PC-3 (cell line): ENCODE measurements at regions not wholly inside any gene's neighbourhood (a gene's known extent, or its start where the extent isn't known, plus 50 kb on each side); places are given as distances from the start of the nearest gene placed in this dataset.
A peak's percentile ranks its signal among the peaks of the same experiment; 100 is the strongest.

Experiments used
- ATAC-seq: fragments of 200-7000 bp; cut with Tn5 transposase; 2 replicates; pipeline ENCODE4 v1.9.1; 2020; ENCODE audit warnings: mild to moderate bottlenecking, moderate library complexity
- BruUV-seq: library from RNA; stranded (reverse); fragments of 400-500 nt; replicated peaks from 2 replicates; lab custom pipeline; 2021; lab: Mats Ljungman, UMichigan
- CTCF ChIA-PET: fragments of 300-600 bp; sonication (Branson Sonifier 250); formaldehyde crosslinking; loops from one replicate; lab custom pipeline; 2022; ENCODE audit warnings: antibody characterized with exemption; lab: Charles Lee
- POLR2A ChIA-PET: fragments of 300-600 bp; sonication (Branson Sonifier 250); formaldehyde crosslinking; loops from one replicate; lab custom pipeline; 2022; ENCODE audit warnings: antibody characterized with exemption; ENCODE audit not compliant: unreplicated experiment; lab: Charles Lee
- DNase-seq: peaks from one replicate; pipeline ENCODE4 v3.0.0-alpha.2; 2015
- H2AFZ ChIP-seq: fragments of 300-600 bp; sonication (generic); 2 replicates; pipeline ENCODE4 v1.6.0; 2016; ENCODE audit warnings: antibody characterized with exemption, low read length
- H3F3A ChIP-seq: fragments of 300-600 bp; sonication (generic); one replicate; pipeline ENCODE4 v1.6.0; 2017; ENCODE audit warnings: antibody characterized with exemption, low read length, control low read depth, mild to moderate bottlenecking; ENCODE audit not compliant: unreplicated experiment
- H3K27ac ChIP-seq: fragments of 300-600 bp; sonication (generic); 2 replicates; pipeline ENCODE4 v1.5.1; 2016; ENCODE audit warnings: mild to moderate bottlenecking, low read length
- H3K27me3 ChIP-seq: fragments of 300-600 bp; sonication (generic); 2 replicates; pipeline ENCODE4 v1.6.1; 2016; ENCODE audit warnings: low read length, mixed read lengths
- H3K36me3 ChIP-seq: fragments of 300-600 bp; sonication (generic); 2 replicates; pipeline ENCODE4 v1.6.1; 2016; ENCODE audit warnings: low read depth, mixed run types, low read length, mixed read lengths
- H3K4me1 ChIP-seq: fragments of 300-600 bp; sonication (generic); 2 replicates; pipeline ENCODE4 v1.5.1; 2016; ENCODE audit warnings: low read length; ENCODE audit not compliant: insufficient read depth
- H3K4me2 ChIP-seq: fragments of 300-600 bp; sonication (generic); 2 replicates; pipeline ENCODE4 v1.6.0; 2016; ENCODE audit warnings: low read length
- H3K4me3 ChIP-seq: fragments of 300-600 bp; sonication (generic); 2 replicates; pipeline ENCODE4 v1.5.1; 2016; ENCODE audit warnings: mild to moderate bottlenecking, low read length, mixed read lengths
- H3K79me2 ChIP-seq: fragments of 300-600 bp; sonication (generic); 2 replicates; pipeline ENCODE4 v1.6.1; 2017; ENCODE audit warnings: low read length, mixed read lengths
- H3K9ac ChIP-seq: fragments of 300-600 bp; sonication (generic); 2 replicates; pipeline ENCODE4 v1.6.0; 2016; ENCODE audit warnings: mild to moderate bottlenecking, low read length
- H3K9me2 ChIP-seq: fragments of 300-600 bp; sonication (generic); replicated peaks from 2 replicates; pipeline ENCODE4 v1.6.1; 2016; ENCODE audit warnings: mixed run types, low read length, mixed read lengths
- H3K9me3 ChIP-seq: fragments of 300-600 bp; sonication (generic); 2 replicates; pipeline ENCODE4 v1.6.1; 2016; ENCODE audit warnings: low read length, mixed read lengths
- H4K20me1 ChIP-seq: fragments of 300-600 bp; sonication (generic); 2 replicates; pipeline ENCODE4 v1.6.1; 2016; ENCODE audit warnings: low read length, mixed read lengths
- CTCF ChIP-seq: fragments of 300-600 bp; sonication (generic); conservative IDR thresholded peaks from 2 replicates; pipeline ENCODE4 v1.5.1; 2017; ENCODE audit warnings: antibody characterized with exemption, low read depth, mild to moderate bottlenecking, low read length
- EZH2 ChIP-seq: fragments of 300-600 bp; sonication (generic); IDR thresholded peaks from one replicate; pipeline ENCODE4 v1.6.1; 2017; ENCODE audit warnings: antibody characterized with exemption, mild to moderate bottlenecking, low read length; ENCODE audit not compliant: unreplicated experiment
- EZH2phosphoT487 ChIP-seq: fragments of 300-600 bp; sonication (generic); IDR thresholded peaks from 2 replicates; pipeline ENCODE4 v1.6.1; 2018; ENCODE audit warnings: mild to moderate bottlenecking, antibody characterized with exemption, low read length, borderline replicate concordance
- intact Hi-C: fragments of 100-400 bp; cut with micrococcal nuclease; formaldehyde crosslinking; loops from 2 replicates; pipeline ENCODE4 v1.9.0; 2023

DNA sequence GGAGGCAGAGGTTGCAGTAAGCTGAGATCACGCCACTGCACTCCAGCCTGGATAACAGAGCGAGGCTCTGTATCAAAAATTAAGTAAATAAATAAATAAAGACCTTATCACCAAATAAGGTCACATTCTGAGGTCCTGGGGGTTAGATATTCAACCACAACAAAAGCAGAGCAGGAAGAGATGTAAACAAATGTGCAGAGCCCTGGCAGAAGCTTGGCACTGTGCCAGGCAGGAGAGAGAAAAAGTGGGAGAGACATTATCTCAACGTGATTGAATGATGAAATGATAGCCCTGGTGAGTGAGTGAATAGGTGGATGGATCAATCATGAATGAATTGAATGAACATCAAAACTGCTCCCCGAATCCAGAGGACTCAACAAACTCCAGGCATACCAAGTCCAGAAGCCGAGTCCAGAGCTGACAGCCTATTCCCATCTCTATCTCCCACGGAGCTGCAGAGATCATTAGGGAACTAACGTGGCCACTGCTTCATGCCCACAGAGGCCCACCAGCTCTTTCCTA, 150.7 kb downstream of the TOMM20 start:
- ATAC-seq (no peak), DNase-seq (no peak)
- Histone ChIP-seq H3F3A (peaks cover 10% of the 10 kb centered on the region), H3K36me3 (no peaks in the 10 kb centered on the region), H2AFZ (no peak overlapping the region), H3K79me2 (peaks cover 5% of the 10 kb centered on the region; the same call in 1 of the 2 replicates), H3K27ac (peak overlapping the region; percentile 100), H3K9me2 (no peaks in the 10 kb centered on the region), H3K9me3 (no peaks in the 10 kb centered on the region), H3K4me3 (no peak overlapping the region), H3K27me3 (no peaks in the 10 kb centered on the region), H3K4me1 (peaks cover 75% of the 10 kb centered on the region), H4K20me1 (no peaks in the 10 kb centered on the region), H3K4me2 (peak overlapping the region; percentile 68), H3K9ac (peak overlapping the region; percentile 89)
- no peak for TF ChIP-seq CTCF
- CTCF ChIA-PET = no interaction called here
- no TSS peak for BruUV-seq
- POLR2A ChIA-PET = interaction anchor here (1.1 kb wide), 1 partner anchor 254 kb away, joined by 6 read pairs; no protein-coding TSS in a partner anchor
- intact Hi-C loops = loop anchor here (5.0 kb wide), 2 partner anchors 51 to 366 kb away; partner anchors contain the start of gene IRF2BP2

GRCh38 chr1:234976861-234977680, 151.6 kb downstream of the TOMM20 start:
- no peaks in the 10 kb centered on the region for H3K36me3 ChIP-seq
- peaks cover 5% of the 10 kb centered on the region; the same call in 1 of the 2 replicates for H3K79me2 ChIP-seq
- no peak overlapping the region for H3K4me2 ChIP-seq
- ChIA-PET POLR2A (no interaction called here), CTCF (no interaction called here)
- H3K9me3 ChIP-seq = no peaks in the 10 kb centered on the region
- H3K4me1 ChIP-seq = peaks cover 69% of the 10 kb centered on the region
- peaks cover 10% of the 10 kb centered on the region for H3F3A ChIP-seq
- peak overlapping the region; percentile 100 for H3K27ac ChIP-seq
- intact Hi-C loops = loop anchor here (5.0 kb wide), 2 partner anchors 50 to 365 kb away; partner anchors contain the start of gene IRF2BP2
- H3K9me2 ChIP-seq = no peaks in the 10 kb centered on the region
- no peak for DNase-seq
- no peak for ATAC-seq
- no peak overlapping the region for H3K4me3 ChIP-seq
- no peak overlapping the region for H2AFZ ChIP-seq
- no TSS peak for BruUV-seq
- H3K9ac ChIP-seq = no peak overlapping the region
- no peaks in the 10 kb centered on the region for H4K20me1 ChIP-seq
- TF ChIP-seq CTCF (no peak), EZH2phosphoT487 (no peak), EZH2 (no peak)
- H3K27me3 ChIP-seq = no peaks in the 10 kb centered on the region
